Adrenal gland (tissue), 5 donors: ENCODE measurements at regions not wholly inside any gene's neighbourhood (a gene's known extent, or its start where the extent isn't known, plus 50 kb on each side); places are given as distances from the start of the nearest gene placed in this dataset.

Experiments
- CTCF ChIP-seq, 6 experiments: fragments of 450-650 bp in 4 of 6; fragments of 200-600 bp in 2 of 6; sonication (generic) in 1 of 6; IDR thresholded peaks; 1 replicate in 5 of 6; 2 replicates in 1 of 6; pipeline versions ENCODE4 v1.5.1 to v1.8.0; 2016 to 2021; ENCODE audit warnings: antibody characterized with exemption in 6 of 6, mild to moderate bottlenecking in 2 of 6, moderate library complexity in 1 of 6
- POLR2A ChIP-seq, 2 donors: fragments of 450-650 bp; IDR thresholded peaks; one replicate each; pipeline ENCODE4 v1.6.1; 2017; ENCODE audit warnings: antibody characterized with exemption in 2 of 2, mild to moderate bottlenecking in 2 of 2, moderate library complexity in 1 of 2
- donor health status: DM: no; HTN: no; CAD: no.

- TF ChIP-seq CTCF (IDR thresholded peaks at IDR 0.05), result no peak
- no peak for TF ChIP-seq POLR2A (IDR thresholded peaks at IDR 0.05)
Observed at GRCh38 chr14:54166049-54166950, 209.7 kb upstream of the BMP4 start.
